ENCODE measurements at regions not wholly inside any gene's neighbourhood (a gene's known extent, or its start where the extent isn't known, plus 50 kb on each side); places are given as distances from the start of the nearest gene placed in this dataset.

DNA sequence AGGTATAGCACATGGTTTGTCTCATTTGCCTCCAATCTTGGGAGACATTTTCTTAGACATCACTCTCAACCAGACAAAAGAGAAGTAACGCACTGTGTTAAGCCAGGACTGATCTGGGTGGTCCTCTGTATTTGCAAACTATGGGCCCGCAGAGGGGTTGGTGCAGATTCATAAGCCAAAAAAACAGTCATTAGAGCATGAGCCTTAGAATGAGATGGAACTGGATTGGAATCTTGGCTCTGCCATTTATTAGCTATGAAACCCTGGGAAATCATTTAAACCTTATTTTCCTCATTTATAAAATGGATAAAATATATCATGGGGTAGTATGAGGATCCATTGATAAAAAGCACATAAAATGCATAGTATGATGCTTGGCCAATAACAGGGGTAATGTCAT lies 213.5 kb upstream of the APCDD1 start:
- Histone ChIP-seq H3K36me3 (ENCODE audit: control insufficient read depth, insufficient read depth, low read length) (no peaks in the 10 kb centered on the region), H3K4me3 (ENCODE audit: low read length) (no peak overlapping the region), H3K27ac (ENCODE audit: low read length) (no peak overlapping the region), H3K27me3 (ENCODE audit: control insufficient read depth, insufficient read depth, low read length) (peaks cover 5% of the 10 kb centered on the region), H3K9me3 (replicated peaks; ENCODE audit: control insufficient read depth, low read depth, low read length) (no peaks in the 10 kb centered on the region), H3K4me1 (ENCODE audit: control insufficient read depth, insufficient read depth, low read length) (peaks cover 33% of the 10 kb centered on the region)
- no CpG with 5 or more reads among the region's 2 CpGs for WGBS (ENCODE audit: insufficient coverage)
- peak; percentile 80 for DNase-seq

DNA sequence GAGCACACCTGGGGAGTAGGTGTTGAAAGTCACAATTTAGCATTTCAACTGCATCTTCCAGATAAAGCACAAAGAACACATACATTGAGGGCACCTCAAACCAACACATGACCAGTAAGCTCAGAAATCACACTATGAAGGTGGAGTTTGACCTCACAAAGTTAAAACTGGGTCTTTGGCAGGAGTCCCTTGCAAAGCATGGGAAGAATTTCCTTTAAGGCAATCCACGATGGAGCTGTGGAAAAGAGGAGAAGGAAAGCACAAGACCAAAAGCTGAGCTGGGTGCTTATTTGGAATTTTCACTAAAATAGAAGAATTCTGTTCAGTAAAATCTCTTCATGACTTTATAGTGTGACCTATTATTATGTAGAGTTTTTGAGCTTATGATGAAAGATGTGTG lies 212.9 kb upstream of the APCDD1 start:
- Histone ChIP-seq H3K9me3 (replicated peaks; ENCODE audit: control insufficient read depth, low read depth, low read length) (no peaks in the 10 kb centered on the region), H3K27me3 (ENCODE audit: control insufficient read depth, insufficient read depth, low read length) (peaks cover 5% of the 10 kb centered on the region), H3K4me1 (ENCODE audit: control insufficient read depth, insufficient read depth, low read length) (peaks cover 39% of the 10 kb centered on the region), H3K36me3 (ENCODE audit: control insufficient read depth, insufficient read depth, low read length) (no peaks in the 10 kb centered on the region), H3K4me3 (ENCODE audit: low read length) (no peak overlapping the region), H3K27ac (ENCODE audit: low read length) (no peak overlapping the region)
- no peak for DNase-seq
- WGBS (ENCODE audit: insufficient coverage), result no CpG with 5 or more reads among the region's 1 CpG

DNA sequence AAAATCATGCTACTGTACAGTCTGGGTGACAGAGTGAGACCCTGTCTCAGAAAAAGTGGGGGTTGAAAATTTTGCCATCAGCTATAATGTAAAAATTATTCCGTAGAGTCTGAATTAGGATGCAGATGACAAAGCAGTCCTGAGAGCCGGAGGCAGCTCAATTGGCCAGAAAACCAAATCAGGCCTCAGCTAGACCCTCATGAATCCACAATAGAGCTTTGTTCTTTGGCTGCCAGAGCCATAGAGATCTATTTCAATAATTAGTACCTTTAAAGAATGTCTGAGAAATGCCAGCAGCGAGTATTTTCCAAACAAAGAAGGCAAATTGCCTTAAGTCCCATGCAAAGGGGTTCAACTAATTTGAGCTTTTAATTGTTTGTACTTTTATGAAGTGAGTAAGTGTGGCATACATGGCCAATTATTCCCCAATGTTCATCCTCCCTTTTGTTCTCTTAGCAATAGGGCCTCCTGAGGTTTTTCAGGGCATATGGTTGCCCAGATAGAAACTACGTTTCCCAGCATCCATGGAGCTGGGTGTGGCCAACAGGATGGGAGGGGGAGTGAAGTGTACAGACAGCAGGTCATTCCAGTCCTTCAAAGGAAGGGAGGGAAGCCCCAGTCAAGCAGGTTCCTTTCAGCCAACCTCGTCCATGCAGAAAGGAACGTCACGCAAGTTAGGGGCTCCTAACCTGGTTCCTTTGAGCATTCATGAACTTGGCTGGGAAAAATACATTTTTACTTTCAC lies 211.3 kb upstream of the APCDD1 start:
- no peaks in the 10 kb centered on the region for H3K36me3 ChIP-seq (ENCODE audit: control insufficient read depth, insufficient read depth, low read length)
- DNase-seq, result no peak
- no peak overlapping the region for H3K27ac ChIP-seq (ENCODE audit: low read length)
- no peak overlapping the region for H3K4me3 ChIP-seq (ENCODE audit: low read length)
- 88% methylated on average over 1 of the region's 7 CpGs for whole genome bisulfite sequencing (ENCODE audit: insufficient coverage)
- H3K4me1 ChIP-seq (ENCODE audit: control insufficient read depth, insufficient read depth, low read length), result peaks cover 54% of the 10 kb centered on the region
- no peaks in the 10 kb centered on the region for H3K9me3 ChIP-seq (replicated peaks; ENCODE audit: control insufficient read depth, low read depth, low read length)
- peaks cover 2% of the 10 kb centered on the region for H3K27me3 ChIP-seq (ENCODE audit: control insufficient read depth, insufficient read depth, low read length)

DNA sequence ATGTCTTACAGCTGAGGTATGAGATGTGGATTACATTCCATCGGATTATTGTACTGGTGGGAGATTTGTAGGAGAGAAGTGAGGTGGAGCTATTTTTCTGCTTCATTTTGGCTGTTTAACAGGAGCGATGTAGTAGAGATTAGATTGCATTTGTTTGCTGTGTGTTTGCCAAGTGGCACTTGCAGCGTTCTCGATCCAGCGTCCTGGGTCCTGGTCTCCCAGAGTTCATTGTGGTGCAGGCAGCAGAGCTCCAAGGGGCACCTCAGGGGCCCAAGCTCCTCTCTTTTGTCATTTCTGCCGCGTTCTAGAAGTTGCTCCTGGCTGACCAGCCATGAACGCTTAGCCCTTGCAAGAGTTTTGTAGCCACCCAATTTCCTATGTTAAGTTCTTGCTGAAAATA lies 210.1 kb upstream of the APCDD1 start:
- no peak for DNase-seq
- WGBS (ENCODE audit: insufficient coverage), result 61% methylated on average over 7 of the region's 8 CpGs
- Histone ChIP-seq H3K27ac (ENCODE audit: low read length) (no peak overlapping the region), H3K4me3 (ENCODE audit: low read length) (no peak overlapping the region), H3K9me3 (replicated peaks; ENCODE audit: control insufficient read depth, low read depth, low read length) (no peaks in the 10 kb centered on the region), H3K27me3 (ENCODE audit: control insufficient read depth, insufficient read depth, low read length) (peaks cover 2% of the 10 kb centered on the region), H3K36me3 (ENCODE audit: control insufficient read depth, insufficient read depth, low read length) (no peaks in the 10 kb centered on the region), H3K4me1 (ENCODE audit: control insufficient read depth, insufficient read depth, low read length) (peaks cover 51% of the 10 kb centered on the region)

DNA sequence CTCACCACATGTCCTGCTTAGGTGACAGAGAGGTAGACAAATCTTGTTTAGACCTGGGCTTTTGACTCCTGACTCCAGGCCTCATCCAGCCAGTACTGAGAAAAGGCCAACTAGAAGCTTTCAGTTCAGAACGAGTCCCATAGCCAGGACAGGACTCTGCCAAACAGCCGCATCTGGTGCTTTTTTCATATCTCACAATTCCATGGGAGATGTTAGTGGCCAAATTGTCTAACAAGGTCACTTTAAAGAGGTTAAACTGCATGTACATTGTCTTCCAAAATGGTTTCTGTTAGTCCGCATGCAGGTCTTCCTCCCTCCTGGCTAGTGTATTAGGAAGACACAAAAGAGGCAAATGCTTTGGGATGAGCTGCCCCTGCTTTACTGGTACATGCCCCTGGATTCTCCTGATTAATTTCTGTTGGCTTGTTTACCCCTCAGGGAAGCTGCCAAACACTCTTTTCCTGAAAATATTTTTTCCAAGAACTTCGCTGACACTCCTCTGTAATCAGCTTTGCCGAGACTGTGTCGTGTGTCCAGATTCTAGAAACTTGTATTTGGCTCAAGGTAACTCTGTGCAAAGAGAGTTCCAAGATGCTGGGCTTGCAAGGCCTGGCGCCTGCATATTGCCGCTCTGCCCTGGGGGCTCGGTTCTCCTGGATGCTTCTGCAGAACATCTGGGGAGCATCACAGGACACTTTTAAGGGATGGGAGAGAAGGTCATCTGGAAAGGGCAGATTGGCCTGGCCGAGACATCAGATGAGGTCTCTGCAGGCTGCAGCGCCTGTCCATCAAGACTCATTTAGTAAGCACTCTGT lies 209.2 kb upstream of the APCDD1 start:
- Histone ChIP-seq H3K27me3 (ENCODE audit: control insufficient read depth, insufficient read depth, low read length) (peaks cover 2% of the 10 kb centered on the region), H3K36me3 (ENCODE audit: control insufficient read depth, insufficient read depth, low read length) (no peaks in the 10 kb centered on the region), H3K9me3 (replicated peaks; ENCODE audit: control insufficient read depth, low read depth, low read length) (no peaks in the 10 kb centered on the region), H3K4me3 (ENCODE audit: low read length) (no peak overlapping the region), H3K27ac (ENCODE audit: low read length) (peak overlapping the region; percentile 3), H3K4me1 (ENCODE audit: control insufficient read depth, insufficient read depth, low read length) (peaks cover 50% of the 10 kb centered on the region)
- 55% methylated on average over 9 of the region's 11 CpGs for WGBS (ENCODE audit: insufficient coverage)
- peak; percentile 78 for DNase-seq

DNA sequence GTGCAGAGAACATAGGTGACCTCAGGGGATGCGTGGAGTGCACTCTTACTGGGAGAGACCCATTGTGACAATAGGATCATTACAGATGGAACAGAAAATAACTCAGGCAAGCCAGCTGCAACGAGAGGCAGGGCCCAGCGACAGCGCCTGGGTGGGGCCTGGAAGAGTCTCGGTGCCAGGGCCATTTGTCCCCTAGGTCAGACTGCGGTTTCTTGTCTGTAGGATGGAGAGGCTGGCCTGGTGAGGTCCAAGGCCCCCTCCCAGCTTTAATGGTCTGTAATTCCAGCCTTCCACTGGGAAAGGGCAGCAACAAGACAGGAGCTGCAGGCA lies 208.6 kb upstream of the APCDD1 start:
- WGBS (ENCODE audit: insufficient coverage), result 55% methylated on average over 3 of the region's 6 CpGs
- Histone ChIP-seq H3K27ac (ENCODE audit: low read length) (peak overlapping the region; percentile 3), H3K4me1 (ENCODE audit: control insufficient read depth, insufficient read depth, low read length) (peaks cover 50% of the 10 kb centered on the region)

DNA sequence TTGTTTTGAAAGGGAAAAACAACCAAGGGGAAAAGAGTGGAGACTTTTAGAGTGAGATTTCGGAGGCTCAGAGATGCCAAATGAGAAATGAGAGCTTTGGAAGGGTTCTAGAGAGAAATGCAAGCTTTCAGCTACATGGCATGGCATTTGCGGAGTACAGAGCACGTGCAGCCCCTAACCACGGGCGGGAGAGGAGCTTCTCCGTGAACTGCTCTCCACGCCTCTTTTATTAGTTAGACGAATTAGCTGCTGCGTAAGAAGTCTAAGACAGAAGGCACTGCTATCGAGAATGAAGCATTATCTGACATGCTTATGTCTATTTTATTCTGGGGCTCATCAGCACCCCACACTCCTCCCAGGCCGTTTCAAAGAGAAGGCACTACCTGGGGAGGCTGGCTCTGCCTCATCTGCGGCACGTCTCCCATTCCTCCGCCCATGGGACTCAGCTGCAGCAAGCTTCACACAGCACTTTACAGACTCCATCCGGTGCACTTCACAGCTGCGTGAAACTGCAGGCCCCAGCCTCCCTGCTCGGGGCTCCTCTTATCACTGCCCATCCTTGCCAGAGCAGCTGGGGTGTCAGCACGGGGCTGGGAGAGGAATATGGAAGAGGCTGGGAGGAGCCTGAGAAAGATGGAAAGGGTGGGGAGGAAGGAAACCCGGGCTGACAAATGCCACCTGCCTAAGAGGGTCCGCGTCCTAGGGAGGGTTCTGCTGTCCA lies 207.3 kb upstream of the APCDD1 start:
- H3K27me3 ChIP-seq (ENCODE audit: control insufficient read depth, insufficient read depth, low read length), result peaks cover under 1% of the 10 kb centered on the region
- peaks cover 47% of the 10 kb centered on the region for H3K4me1 ChIP-seq (ENCODE audit: control insufficient read depth, insufficient read depth, low read length)
- H3K27ac ChIP-seq (ENCODE audit: low read length), result no peak overlapping the region
- WGBS (ENCODE audit: insufficient coverage), result 59% methylated on average over 12 of the region's 21 CpGs
- no peaks in the 10 kb centered on the region for H3K9me3 ChIP-seq (replicated peaks; ENCODE audit: control insufficient read depth, low read depth, low read length)
- H3K36me3 ChIP-seq (ENCODE audit: control insufficient read depth, insufficient read depth, low read length), result no peaks in the 10 kb centered on the region
- DNase-seq, result peak; percentile 77
- H3K4me3 ChIP-seq (ENCODE audit: low read length), result no peak overlapping the region

More for the DNA sequence above, 208.6 kb upstream of the APCDD1 start:
- no peak for DNase-seq
- Histone ChIP-seq H3K4me3 (ENCODE audit: low read length) (no peak overlapping the region), H3K36me3 (ENCODE audit: control insufficient read depth, insufficient read depth, low read length) (no peaks in the 10 kb centered on the region), H3K27me3 (ENCODE audit: control insufficient read depth, insufficient read depth, low read length) (peaks cover 2% of the 10 kb centered on the region), H3K9me3 (replicated peaks; ENCODE audit: control insufficient read depth, low read depth, low read length) (no peaks in the 10 kb centered on the region)

DNA sequence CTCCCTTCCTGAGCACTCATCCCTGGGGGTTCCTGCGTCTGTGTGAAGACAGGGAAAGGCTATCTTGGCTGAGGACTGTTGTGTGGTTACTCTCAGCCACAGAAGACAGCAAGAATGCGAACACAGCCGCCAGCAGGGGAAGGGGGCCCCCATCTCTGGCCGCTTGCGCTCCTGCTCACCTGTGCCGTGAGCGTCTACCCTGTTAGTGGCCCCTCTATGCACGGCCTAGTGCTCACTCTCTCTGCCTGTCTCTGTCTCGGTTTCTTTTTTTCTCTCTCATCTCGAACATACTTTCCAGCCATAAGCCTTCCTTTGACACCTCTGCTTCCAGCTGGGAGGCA lies 206.7 kb upstream of the APCDD1 start:
- DNase-seq, result no peak
- Histone ChIP-seq H3K27me3 (ENCODE audit: control insufficient read depth, insufficient read depth, low read length) (no peaks in the 10 kb centered on the region), H3K27ac (ENCODE audit: low read length) (no peak overlapping the region), H3K4me3 (ENCODE audit: low read length) (no peak overlapping the region), H3K36me3 (ENCODE audit: control insufficient read depth, insufficient read depth, low read length) (no peaks in the 10 kb centered on the region), H3K4me1 (ENCODE audit: control insufficient read depth, insufficient read depth, low read length) (peaks cover 47% of the 10 kb centered on the region), H3K9me3 (replicated peaks; ENCODE audit: control insufficient read depth, low read depth, low read length) (no peaks in the 10 kb centered on the region)
- WGBS (ENCODE audit: insufficient coverage), result 38% methylated on average over 7 of the region's 10 CpGs

DNA sequence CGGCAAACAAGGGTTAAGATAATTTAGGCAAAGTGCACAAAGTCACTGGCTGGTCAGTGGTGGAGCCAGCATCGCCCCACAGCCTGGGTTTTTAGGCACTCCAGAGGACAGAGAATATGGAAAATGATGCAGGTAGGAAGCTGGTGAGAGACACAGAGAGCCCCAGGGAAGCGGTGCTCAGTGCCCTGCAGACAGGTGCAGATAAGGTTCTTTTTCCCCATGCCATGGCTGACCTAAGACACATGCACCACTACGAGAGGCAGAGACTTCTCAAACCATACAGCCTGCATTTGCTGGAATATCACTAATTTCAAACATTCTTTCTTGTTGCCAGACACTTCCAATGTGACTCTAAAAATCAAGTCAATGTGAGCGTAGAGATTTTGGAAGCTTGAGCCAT lies 205.7 kb upstream of the APCDD1 start:
- Histone ChIP-seq H3K27ac (ENCODE audit: low read length) (no peak overlapping the region), H3K4me3 (ENCODE audit: low read length) (no peak overlapping the region), H3K27me3 (ENCODE audit: control insufficient read depth, insufficient read depth, low read length) (no peaks in the 10 kb centered on the region), H3K4me1 (ENCODE audit: control insufficient read depth, insufficient read depth, low read length) (peaks cover 47% of the 10 kb centered on the region), H3K36me3 (ENCODE audit: control insufficient read depth, insufficient read depth, low read length) (no peaks in the 10 kb centered on the region), H3K9me3 (replicated peaks; ENCODE audit: control insufficient read depth, low read depth, low read length) (no peaks in the 10 kb centered on the region)
- 93% methylated on average over 4 of the region's 5 CpGs for WGBS (ENCODE audit: insufficient coverage)
- DNase-seq, result no peak

DNA sequence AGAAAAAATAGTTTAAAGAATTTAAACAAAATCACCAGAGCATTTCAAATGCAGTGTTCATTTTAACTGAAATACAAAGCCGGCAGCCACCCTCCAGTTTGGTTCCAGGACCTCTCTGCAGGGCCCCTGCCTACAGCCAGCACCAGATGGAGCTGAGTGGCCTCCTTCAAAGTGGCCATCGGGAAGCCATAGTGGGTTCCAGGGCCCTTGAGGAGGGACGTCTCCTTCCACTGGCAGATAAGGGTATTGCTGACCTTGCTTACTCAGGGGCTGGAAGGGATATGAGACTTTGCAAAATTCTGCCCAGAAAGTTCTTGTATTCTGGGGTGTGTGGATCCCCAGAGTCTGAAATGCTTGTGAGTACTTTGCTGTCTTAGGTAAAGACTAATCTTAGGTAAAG lies 205.2 kb upstream of the APCDD1 start:
- H3K4me3 ChIP-seq (ENCODE audit: low read length), result no peak overlapping the region
- H3K9me3 ChIP-seq (replicated peaks; ENCODE audit: control insufficient read depth, low read depth, low read length), result no peaks in the 10 kb centered on the region
- peaks cover 43% of the 10 kb centered on the region for H3K4me1 ChIP-seq (ENCODE audit: control insufficient read depth, insufficient read depth, low read length)
- DNase-seq, result no peak
- WGBS (ENCODE audit: insufficient coverage), result 31% methylated on average over 2 of the region's 3 CpGs
- no peak overlapping the region for H3K27ac ChIP-seq (ENCODE audit: low read length)
- H3K27me3 ChIP-seq (ENCODE audit: control insufficient read depth, insufficient read depth, low read length), result no peaks in the 10 kb centered on the region
- H3K36me3 ChIP-seq (ENCODE audit: control insufficient read depth, insufficient read depth, low read length), result no peaks in the 10 kb centered on the region
